PC-3 (cell line): ENCODE measurements at regions not wholly inside any gene's neighbourhood (a gene's known extent, or its start where the extent isn't known, plus 50 kb on each side); places are given as distances from the start of the nearest gene placed in this dataset.

Experiments used
- ATAC-seq: fragments of 200-7000 bp; cut with Tn5 transposase; 2 replicates; pipeline ENCODE4 v1.9.1; 2020; ENCODE audit warnings: mild to moderate bottlenecking, moderate library complexity
- BruUV-seq: library from RNA; stranded (reverse); fragments of 400-500 nt; replicated peaks from 2 replicates; lab custom pipeline; 2021; lab: Mats Ljungman, UMichigan
- CTCF ChIA-PET: fragments of 300-600 bp; sonication (Branson Sonifier 250); formaldehyde crosslinking; loops from one replicate; lab custom pipeline; 2022; ENCODE audit warnings: antibody characterized with exemption; lab: Charles Lee
- POLR2A ChIA-PET: fragments of 300-600 bp; sonication (Branson Sonifier 250); formaldehyde crosslinking; loops from one replicate; lab custom pipeline; 2022; ENCODE audit warnings: antibody characterized with exemption; ENCODE audit not compliant: unreplicated experiment; lab: Charles Lee
- DNase-seq: peaks from one replicate; pipeline ENCODE4 v3.0.0-alpha.2; 2015
- H2AFZ ChIP-seq: fragments of 300-600 bp; sonication (generic); 2 replicates; pipeline ENCODE4 v1.6.0; 2016; ENCODE audit warnings: antibody characterized with exemption, low read length
- H3F3A ChIP-seq: fragments of 300-600 bp; sonication (generic); one replicate; pipeline ENCODE4 v1.6.0; 2017; ENCODE audit warnings: antibody characterized with exemption, low read length, control low read depth, mild to moderate bottlenecking; ENCODE audit not compliant: unreplicated experiment
- H3K27ac ChIP-seq: fragments of 300-600 bp; sonication (generic); 2 replicates; pipeline ENCODE4 v1.5.1; 2016; ENCODE audit warnings: mild to moderate bottlenecking, low read length
- H3K27me3 ChIP-seq: fragments of 300-600 bp; sonication (generic); 2 replicates; pipeline ENCODE4 v1.6.1; 2016; ENCODE audit warnings: low read length, mixed read lengths
- H3K36me3 ChIP-seq: fragments of 300-600 bp; sonication (generic); 2 replicates; pipeline ENCODE4 v1.6.1; 2016; ENCODE audit warnings: low read depth, mixed run types, low read length, mixed read lengths
- H3K4me1 ChIP-seq: fragments of 300-600 bp; sonication (generic); 2 replicates; pipeline ENCODE4 v1.5.1; 2016; ENCODE audit warnings: low read length; ENCODE audit not compliant: insufficient read depth
- H3K4me2 ChIP-seq: fragments of 300-600 bp; sonication (generic); 2 replicates; pipeline ENCODE4 v1.6.0; 2016; ENCODE audit warnings: low read length
- H3K4me3 ChIP-seq: fragments of 300-600 bp; sonication (generic); 2 replicates; pipeline ENCODE4 v1.5.1; 2016; ENCODE audit warnings: mild to moderate bottlenecking, low read length, mixed read lengths
- H3K79me2 ChIP-seq: fragments of 300-600 bp; sonication (generic); 2 replicates; pipeline ENCODE4 v1.6.1; 2017; ENCODE audit warnings: low read length, mixed read lengths
- H3K9ac ChIP-seq: fragments of 300-600 bp; sonication (generic); 2 replicates; pipeline ENCODE4 v1.6.0; 2016; ENCODE audit warnings: mild to moderate bottlenecking, low read length
- H3K9me2 ChIP-seq: fragments of 300-600 bp; sonication (generic); replicated peaks from 2 replicates; pipeline ENCODE4 v1.6.1; 2016; ENCODE audit warnings: mixed run types, low read length, mixed read lengths
- H3K9me3 ChIP-seq: fragments of 300-600 bp; sonication (generic); 2 replicates; pipeline ENCODE4 v1.6.1; 2016; ENCODE audit warnings: low read length, mixed read lengths
- H4K20me1 ChIP-seq: fragments of 300-600 bp; sonication (generic); 2 replicates; pipeline ENCODE4 v1.6.1; 2016; ENCODE audit warnings: low read length, mixed read lengths
- EZH2 ChIP-seq: fragments of 300-600 bp; sonication (generic); IDR thresholded peaks from one replicate; pipeline ENCODE4 v1.6.1; 2017; ENCODE audit warnings: antibody characterized with exemption, mild to moderate bottlenecking, low read length; ENCODE audit not compliant: unreplicated experiment
- EZH2phosphoT487 ChIP-seq: fragments of 300-600 bp; sonication (generic); IDR thresholded peaks from 2 replicates; pipeline ENCODE4 v1.6.1; 2018; ENCODE audit warnings: mild to moderate bottlenecking, antibody characterized with exemption, low read length, borderline replicate concordance
- intact Hi-C: fragments of 100-400 bp; cut with micrococcal nuclease; formaldehyde crosslinking; loops from 2 replicates; pipeline ENCODE4 v1.9.0; 2023
- TF ChIP-seq, protein P1 (sequence below): fragments of 300-600 bp; sonication (generic); conservative IDR thresholded peaks from 2 replicates; pipeline ENCODE4 v1.5.1; 2017; ENCODE audit warnings: antibody characterized with exemption, low read depth, mild to moderate bottlenecking, low read length

DNA sequence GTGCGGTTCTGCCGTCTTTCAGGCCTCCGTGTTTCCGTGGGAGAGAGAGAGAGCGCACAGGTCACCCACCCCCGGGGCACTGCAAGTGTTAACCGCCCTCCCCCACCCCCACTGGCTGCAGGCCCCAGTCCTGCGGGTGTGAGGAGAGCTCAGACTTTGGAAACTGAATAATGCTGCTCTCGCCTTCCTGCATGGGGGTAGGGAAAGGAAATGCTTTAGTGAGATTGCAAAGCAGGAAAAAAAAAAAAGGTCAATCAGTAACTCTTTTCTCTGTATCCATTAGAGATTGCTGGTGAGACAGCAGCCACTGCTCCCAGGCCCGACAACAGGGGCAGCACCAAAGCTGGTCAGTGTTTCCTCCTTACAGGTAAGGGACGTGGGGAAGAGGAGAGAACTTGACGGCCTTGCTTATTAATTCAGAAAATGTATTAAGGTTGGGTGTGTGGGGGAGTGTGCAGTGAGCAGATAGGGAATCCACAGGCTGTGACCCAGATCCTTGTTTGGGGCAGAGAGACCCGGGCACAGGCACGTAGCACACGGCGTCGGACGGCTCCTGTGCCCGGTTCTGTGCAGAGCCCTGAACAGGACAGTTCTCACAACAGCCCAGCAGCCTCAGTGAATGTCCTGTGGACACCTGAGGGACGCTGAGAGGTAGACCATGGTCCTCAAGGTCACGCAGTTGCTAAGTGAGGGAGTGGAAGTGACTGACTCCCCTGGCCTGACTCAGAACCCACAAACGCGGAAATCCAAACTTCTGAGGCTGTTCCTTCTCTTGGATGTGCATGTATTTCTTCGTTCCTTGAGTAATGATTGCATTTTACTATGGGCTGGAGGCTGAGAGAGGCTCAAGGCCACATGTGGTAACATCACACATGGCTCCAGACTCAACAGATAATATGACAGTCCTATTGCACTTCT, 156.5 kb downstream of the FOXL1 start:
- no peaks in the 10 kb centered on the region for H3F3A ChIP-seq
- ATAC-seq = no peak
- H3K27me3 ChIP-seq = peaks cover 30% of the 10 kb centered on the region
- H3K79me2 ChIP-seq = no peaks in the 10 kb centered on the region
- no peak for DNase-seq
- no peaks in the 10 kb centered on the region for H3K9me3 ChIP-seq
- no peak overlapping the region for H3K4me3 ChIP-seq
- no peak overlapping the region for H3K9ac ChIP-seq
- no peaks in the 10 kb centered on the region for H4K20me1 ChIP-seq
- no peaks in the 10 kb centered on the region for H3K4me1 ChIP-seq
- H3K27ac ChIP-seq = no peak overlapping the region
- no peaks in the 10 kb centered on the region for H3K9me2 ChIP-seq
- CTCF ChIA-PET = no interaction called here
- no peaks in the 10 kb centered on the region for H3K36me3 ChIP-seq
- H3K4me2 ChIP-seq = no peak overlapping the region
- no peak for TF ChIP-seq EZH2phosphoT487
- TF ChIP-seq, protein P1, sequence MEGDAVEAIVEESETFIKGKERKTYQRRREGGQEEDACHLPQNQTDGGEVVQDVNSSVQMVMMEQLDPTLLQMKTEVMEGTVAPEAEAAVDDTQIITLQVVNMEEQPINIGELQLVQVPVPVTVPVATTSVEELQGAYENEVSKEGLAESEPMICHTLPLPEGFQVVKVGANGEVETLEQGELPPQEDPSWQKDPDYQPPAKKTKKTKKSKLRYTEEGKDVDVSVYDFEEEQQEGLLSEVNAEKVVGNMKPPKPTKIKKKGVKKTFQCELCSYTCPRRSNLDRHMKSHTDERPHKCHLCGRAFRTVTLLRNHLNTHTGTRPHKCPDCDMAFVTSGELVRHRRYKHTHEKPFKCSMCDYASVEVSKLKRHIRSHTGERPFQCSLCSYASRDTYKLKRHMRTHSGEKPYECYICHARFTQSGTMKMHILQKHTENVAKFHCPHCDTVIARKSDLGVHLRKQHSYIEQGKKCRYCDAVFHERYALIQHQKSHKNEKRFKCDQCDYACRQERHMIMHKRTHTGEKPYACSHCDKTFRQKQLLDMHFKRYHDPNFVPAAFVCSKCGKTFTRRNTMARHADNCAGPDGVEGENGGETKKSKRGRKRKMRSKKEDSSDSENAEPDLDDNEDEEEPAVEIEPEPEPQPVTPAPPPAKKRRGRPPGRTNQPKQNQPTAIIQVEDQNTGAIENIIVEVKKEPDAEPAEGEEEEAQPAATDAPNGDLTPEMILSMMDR = no peak
- no peak for TF ChIP-seq EZH2
- no peak overlapping the region for H2AFZ ChIP-seq
- intact Hi-C loops = no loop called here
- BruUV-seq = no TSS peak
- POLR2A ChIA-PET = interaction anchor here (0.6 kb wide), 1 partner anchor 159 kb away, joined by 7 read pairs; no protein-coding TSS in a partner anchor

DNA sequence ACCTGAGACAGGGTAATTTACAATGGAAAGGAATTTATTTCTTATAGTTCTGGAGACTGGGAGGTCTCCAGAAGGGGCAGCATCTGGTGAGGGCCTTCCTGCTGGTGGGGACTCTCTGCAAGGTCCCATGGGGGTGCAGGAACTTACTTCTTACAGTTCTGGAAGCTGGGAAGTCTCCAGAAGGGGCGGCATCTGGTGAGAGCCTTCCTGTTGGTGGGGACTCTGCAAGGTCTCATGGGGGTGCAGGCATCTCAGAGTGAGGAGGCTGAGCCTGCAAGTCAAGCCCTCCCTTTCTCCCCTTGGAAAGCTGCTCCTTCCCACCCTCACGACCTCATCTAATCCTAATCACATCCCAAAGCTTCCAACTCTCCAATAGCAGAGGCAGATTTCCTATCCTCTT, 157.4 kb downstream of the FOXL1 start:
- POLR2A ChIA-PET = no interaction called here
- ATAC-seq = no peak

More for the DNA sequence above, 157.4 kb downstream of the FOXL1 start:
- Histone ChIP-seq H3K4me1 (peaks cover 4% of the 10 kb centered on the region), H3K27ac (no peak overlapping the region), H3K36me3 (no peaks in the 10 kb centered on the region), H3K4me2 (no peak overlapping the region), H3K27me3 (peaks cover 21% of the 10 kb centered on the region), H3K9me2 (no peaks in the 10 kb centered on the region), H3K9me3 (no peaks in the 10 kb centered on the region), H3F3A (no peaks in the 10 kb centered on the region), H2AFZ (no peak overlapping the region), H3K79me2 (no peaks in the 10 kb centered on the region), H3K9ac (no peak overlapping the region), H3K4me3 (no peak overlapping the region), H4K20me1 (no peaks in the 10 kb centered on the region)
- no TSS peak for BruUV-seq
- TF ChIP-seq, protein P1 = no peak
- TF ChIP-seq EZH2phosphoT487 = no peak
- no peak for TF ChIP-seq EZH2
- DNase-seq = no peak
- intact Hi-C loops = no loop called here
- CTCF ChIA-PET = no interaction called here
